ENCODE measurements at regions not wholly inside any gene's neighbourhood (a gene's known extent, or its start where the extent isn't known, plus 50 kb on each side); places are given as distances from the start of the nearest gene placed in this dataset.

DNA sequence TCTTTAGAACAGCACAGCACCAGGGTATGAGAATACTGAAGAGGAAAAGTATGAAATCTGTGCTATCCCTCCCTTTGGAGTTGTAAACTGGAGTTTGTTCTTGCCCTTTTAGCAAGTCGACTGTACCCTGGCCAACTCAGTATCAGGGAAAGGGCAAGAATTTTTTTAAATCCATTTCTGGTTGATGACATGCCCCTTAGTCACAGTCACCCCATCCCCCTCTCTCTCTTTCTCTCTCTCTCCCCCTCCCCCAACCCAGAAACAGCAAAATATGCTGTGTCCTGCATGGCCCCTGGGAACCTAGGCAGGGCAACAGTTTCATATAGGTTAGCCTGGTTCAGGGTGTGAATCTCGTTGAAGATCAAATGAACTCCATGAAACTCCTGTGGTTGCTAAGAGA lies 177.7 kb upstream of the ADO start:
- no peaks in the 10 kb centered on the region for H3K27me3 ChIP-seq
- no peaks in the 10 kb centered on the region for H3K36me3 ChIP-seq
- no peak overlapping the region for H3K4me3 ChIP-seq
- no peak for DNase-seq
- no peaks in the 10 kb centered on the region for H3K9me3 ChIP-seq

DNA sequence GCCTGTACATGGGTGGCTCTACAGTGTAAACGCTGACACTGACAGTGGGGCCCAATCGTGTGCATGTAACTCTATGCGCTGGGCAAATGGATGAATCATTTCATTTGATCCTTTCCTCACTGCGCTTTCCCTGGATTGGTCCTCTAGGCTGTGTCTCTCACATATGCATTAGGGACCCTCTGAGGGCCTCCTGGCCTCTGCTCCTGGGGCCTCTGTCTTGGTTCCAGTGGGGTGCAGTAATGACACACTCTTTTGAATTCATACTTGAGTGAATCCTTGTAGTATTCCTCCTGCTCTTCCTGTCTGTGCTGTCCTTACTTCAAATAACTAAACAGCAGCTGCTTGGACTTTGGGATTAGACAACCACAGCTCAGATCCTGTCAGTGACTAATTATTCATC lies 176.5 kb upstream of the ADO start:
- Histone ChIP-seq H3K27me3 (no peaks in the 10 kb centered on the region), H3K36me3 (no peaks in the 10 kb centered on the region), H3K4me3 (no peak overlapping the region), H3K9me3 (no peaks in the 10 kb centered on the region)
- no peak for DNase-seq

DNA sequence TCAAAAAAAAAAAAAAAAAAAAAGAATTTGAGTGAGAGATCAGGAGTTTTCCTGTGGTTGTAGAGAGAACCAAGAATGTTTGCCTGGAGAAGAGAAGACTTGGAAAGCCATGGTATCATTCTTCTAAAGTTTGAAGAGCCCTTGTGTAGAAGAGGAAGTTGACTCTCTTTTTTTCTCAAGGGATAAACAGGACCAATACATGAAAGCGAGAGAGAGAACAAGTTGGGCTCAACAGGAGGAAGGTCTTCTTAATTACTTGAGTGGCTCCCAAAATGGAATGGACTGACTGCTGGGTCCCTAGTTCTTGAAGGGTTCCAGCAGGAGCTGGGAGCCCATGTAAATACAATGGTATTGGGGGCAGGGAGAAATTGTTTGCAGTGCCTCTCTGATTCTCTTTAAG lies 173.3 kb upstream of the ADO start:
- H3K27me3 ChIP-seq: no peaks in the 10 kb centered on the region
- H3K36me3 ChIP-seq: no peaks in the 10 kb centered on the region
- H3K4me3 ChIP-seq: no peak overlapping the region
- 0 out of 2 replicates have a peak, but pooled peaks cover 2% of the 10 kb centered on the region for H3K9me3 ChIP-seq
- DNase-seq: no peak

DNA sequence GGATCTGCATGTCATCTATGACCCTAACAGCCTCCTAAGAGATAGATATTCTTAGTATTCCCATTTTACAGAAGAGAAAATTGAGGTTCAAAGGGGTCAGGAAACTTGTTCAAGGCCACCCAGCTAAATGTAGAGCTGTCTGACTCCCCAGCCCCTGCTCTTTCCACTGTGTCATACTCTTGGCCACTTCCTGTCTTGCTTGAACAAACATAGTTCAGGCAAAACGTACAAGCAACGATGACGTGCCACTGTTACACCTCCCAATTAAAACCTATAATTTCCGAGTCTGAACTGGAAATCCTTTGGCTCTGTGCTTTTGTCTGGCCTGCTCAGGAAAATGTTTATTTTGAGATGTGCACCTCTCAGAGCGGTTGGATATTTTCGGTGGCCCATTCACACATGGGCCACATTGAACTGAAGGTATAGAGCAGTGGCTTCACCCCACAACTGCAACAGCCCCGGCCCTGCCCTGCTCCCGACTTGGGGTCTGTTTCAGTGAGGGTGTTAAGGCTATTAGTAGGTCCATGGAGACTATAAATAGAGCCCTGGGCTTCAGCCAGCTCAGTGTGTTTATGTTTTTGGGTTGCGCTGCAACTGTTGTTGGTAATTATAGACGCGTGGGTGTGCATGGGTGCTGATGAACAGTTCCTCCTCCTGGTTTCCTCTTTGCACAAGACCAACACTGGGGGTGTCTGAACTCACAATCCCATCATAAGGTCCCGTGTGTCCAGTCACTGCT lies 172.3 kb upstream of the ADO start:
- no peak overlapping the region for H3K4me3 ChIP-seq
- 0 out of 2 replicates have a peak, but pooled peaks cover 2% of the 10 kb centered on the region for H3K9me3 ChIP-seq
- no peaks in the 10 kb centered on the region for H3K36me3 ChIP-seq
- no peak for DNase-seq
- no peaks in the 10 kb centered on the region for H3K27me3 ChIP-seq

DNA sequence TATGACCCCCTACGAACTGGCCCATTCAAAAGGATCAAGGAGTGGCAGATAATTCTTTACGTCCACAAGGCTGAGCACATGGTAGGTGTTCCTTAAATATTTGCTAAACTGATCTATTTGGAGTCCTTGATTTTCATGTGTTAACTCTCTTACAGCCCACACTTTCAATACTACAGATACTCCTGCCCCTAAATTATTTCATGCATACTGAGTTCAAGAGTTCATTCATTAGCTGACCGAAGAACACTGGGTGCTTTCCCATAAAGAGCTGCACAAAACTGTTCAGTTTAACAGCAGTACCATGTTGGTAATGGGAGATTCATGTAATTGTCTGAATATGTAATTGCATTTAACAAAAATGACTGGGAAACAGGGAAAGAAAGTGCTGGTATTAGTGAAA lies 170.5 kb upstream of the ADO start:
- no peaks in the 10 kb centered on the region for H3K27me3 ChIP-seq
- no peak overlapping the region for H3K4me3 ChIP-seq
- no peak for DNase-seq
- 0 out of 2 replicates have a peak, but pooled peaks cover 2% of the 10 kb centered on the region for H3K9me3 ChIP-seq
- H3K36me3 ChIP-seq: no peaks in the 10 kb centered on the region

DNA sequence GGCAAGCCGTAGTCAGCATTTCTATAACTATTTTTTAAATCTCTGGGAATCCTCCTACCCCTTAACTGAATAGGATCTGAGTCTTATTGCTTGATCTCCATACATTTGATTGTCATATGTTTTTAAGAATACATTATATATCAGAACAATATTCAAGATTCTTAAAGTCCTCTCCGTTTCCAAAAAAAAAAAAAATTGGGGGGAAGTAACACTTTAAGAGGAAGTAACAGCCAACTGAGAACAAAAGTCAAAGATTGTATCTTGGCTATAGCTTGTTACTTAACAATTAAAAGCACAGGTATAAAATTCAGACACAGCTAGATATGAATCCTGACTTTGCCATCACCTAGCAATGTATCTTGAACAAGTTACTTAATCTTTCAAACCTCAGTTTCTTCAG lies 169.9 kb upstream of the ADO start:
- Histone ChIP-seq H3K9me3 (0 out of 2 replicates have a peak, but pooled peaks cover 2% of the 10 kb centered on the region), H3K4me3 (no peak overlapping the region), H3K36me3 (no peaks in the 10 kb centered on the region)

DNA sequence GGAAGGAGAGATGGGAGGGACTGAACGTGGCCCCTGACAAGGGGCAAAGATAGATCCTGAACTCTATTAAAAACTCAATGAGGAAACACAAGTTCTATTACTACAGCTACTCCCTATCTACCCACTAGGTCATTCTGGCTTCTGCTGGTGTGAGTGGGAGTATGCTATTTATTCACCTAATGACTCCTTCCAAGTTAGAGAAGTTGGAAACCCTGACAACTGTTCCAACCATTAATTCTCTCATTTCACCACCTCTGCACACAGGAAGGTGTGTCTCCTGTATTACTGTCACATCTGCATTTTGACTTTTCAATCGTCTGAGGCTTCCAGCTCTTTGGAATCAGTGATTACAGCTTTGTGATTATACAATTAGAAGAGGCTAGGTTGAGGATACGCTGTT lies 169.4 kb upstream of the ADO start:
- no peaks in the 10 kb centered on the region for H3K27me3 ChIP-seq
- H3K4me3 ChIP-seq: no peak overlapping the region
- no peaks in the 10 kb centered on the region for H3K36me3 ChIP-seq
- no peak for DNase-seq
- 0 out of 2 replicates have a peak, but pooled peaks cover 2% of the 10 kb centered on the region for H3K9me3 ChIP-seq

More for the DNA sequence above, 169.9 kb upstream of the ADO start:
- no peak for DNase-seq
- H3K27me3 ChIP-seq: no peaks in the 10 kb centered on the region

DNA sequence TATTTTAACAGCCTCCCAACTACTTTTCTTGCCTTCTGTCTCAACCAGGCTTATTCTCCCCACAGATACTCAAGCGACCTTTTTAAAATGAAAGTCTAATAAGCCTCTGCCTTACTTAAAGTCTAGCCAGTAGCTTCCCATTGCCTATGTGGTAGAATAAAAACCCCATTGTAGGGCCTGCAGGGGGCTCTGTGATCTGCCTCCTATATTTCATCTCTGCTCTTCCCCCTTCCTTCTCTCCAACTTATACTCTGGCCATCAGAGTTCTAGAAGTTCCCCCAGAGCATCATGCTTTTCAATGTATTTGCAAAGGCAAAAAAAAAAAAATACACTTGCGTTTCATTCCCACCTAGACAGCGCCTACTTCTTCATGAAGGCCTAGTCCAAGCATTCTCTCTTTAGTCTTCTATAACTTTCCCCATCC lies 167.7 kb upstream of the ADO start:
- no peak for DNase-seq
- 0 out of 2 replicates have a peak, but pooled peaks cover 2% of the 10 kb centered on the region for H3K9me3 ChIP-seq
- no peaks in the 10 kb centered on the region for H3K27me3 ChIP-seq
- no peak overlapping the region for H3K4me3 ChIP-seq
- no peaks in the 10 kb centered on the region for H3K36me3 ChIP-seq

DNA sequence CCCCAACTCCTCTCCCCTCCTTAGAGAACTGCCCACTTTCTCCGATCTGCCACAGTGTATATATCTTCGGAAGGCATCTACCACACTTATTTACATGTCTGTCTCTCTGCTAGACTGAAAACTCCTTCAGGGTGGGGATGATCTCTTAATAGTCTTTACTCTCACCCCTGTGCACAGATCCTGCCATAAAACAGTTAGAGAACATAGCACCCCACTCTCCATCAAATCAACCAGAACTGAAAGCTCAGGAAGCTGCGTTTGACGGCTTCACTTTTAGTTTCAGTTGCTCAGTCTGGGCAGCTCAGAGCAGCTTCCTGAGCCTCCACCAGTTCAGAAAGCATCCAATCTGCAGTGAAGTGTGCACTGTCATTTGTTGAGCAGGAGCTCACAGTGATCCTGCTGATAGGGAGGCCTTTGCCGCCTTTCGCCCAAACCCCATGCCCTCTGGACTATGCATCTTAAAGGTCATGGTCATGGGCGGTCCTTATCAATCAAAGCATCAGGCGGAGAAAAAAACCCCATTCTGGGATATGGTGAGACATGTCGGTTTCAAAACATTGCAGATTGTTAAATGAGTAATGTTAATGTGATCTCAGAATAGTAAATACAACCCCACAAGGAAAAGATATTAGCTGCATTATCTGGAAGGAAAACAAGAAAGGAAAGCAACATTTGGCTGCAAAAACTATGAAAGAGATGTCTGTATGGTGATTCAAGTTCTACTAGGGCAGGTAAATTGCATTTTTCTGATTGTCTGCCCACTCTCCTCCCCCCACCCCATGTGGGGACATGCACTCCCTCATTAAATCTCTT lies 167.1 kb upstream of the ADO start:
- H3K4me3 ChIP-seq: no peak overlapping the region
- 0 out of 2 replicates have a peak, but pooled peaks cover 2% of the 10 kb centered on the region for H3K9me3 ChIP-seq
- no peaks in the 10 kb centered on the region for H3K36me3 ChIP-seq
- H3K27me3 ChIP-seq: no peaks in the 10 kb centered on the region
- DNase-seq: no peak

DNA sequence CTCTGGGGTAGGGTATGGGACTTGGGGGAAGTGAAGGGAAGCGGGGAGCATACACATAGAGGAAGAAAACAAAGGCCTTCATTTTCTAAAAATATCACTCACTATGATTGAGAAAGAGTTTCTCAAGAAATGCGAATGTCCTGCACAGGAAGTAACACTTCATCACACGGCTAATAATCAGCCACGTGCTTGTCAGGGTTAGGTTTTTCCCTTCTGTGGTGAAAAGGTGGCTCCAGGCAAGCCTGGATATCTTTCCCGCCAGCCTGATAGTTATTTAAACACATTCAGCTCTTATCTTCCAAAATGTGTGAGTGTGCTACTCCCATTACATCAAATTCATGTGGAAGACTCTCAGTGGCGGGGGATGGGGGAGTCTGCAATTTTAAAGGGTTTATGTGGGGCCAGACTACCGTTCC lies 166.4 kb upstream of the ADO start:
- Histone ChIP-seq H3K36me3 (no peaks in the 10 kb centered on the region), H3K27me3 (no peaks in the 10 kb centered on the region), H3K9me3 (0 out of 2 replicates have a peak, but pooled peaks cover 2% of the 10 kb centered on the region), H3K4me3 (no peak overlapping the region)
- DNase-seq: no peak

DNA sequence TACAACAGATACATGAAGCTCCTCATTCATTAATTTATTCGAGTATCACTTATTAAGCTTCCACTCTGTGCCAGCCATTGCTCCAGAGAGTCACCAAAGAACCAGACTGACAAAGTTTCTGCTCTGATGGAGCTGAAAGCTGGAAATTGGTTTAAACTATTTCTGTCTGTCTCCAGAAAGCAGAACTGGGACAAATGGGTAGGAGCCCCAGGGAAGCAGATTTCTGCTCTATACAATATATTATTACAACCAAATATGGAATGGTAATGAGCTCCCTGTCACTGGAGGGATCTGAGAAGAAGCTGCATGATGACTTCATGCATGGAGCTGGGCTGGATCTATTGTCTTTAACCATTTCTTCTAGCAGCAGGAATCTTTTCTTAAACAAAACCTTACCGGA lies 165.4 kb upstream of the ADO start:
- Histone ChIP-seq H3K27me3 (no peaks in the 10 kb centered on the region), H3K36me3 (no peaks in the 10 kb centered on the region), H3K9me3 (0 out of 2 replicates have a peak, but pooled peaks cover 2% of the 10 kb centered on the region), H3K4me3 (no peak overlapping the region)
- no peak for DNase-seq

DNA sequence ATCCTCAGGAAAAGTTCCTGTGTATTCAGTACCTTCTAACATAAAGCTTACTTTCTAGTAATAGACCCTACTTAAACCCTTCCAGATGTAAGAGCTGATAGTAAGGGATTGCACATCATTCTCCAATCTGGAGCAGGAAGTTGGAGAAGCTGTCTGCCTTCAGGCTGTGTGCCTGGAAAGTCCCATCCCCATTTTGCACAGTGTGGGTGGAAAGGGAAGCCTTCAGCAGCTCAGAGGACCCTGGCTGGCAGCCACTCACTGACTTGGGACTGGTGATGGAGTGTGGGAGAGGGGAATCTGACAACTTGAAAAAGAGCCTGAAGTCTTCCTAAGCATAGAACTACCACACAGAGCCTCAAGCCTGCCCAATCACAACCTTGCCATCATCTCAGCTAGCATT lies 164.1 kb upstream of the ADO start:
- Histone ChIP-seq H3K4me3 (no peak overlapping the region), H3K9me3 (no peaks in the 10 kb centered on the region), H3K36me3 (no peaks in the 10 kb centered on the region), H3K27me3 (no peaks in the 10 kb centered on the region)
- DNase-seq: peak; percentile 61

DNA sequence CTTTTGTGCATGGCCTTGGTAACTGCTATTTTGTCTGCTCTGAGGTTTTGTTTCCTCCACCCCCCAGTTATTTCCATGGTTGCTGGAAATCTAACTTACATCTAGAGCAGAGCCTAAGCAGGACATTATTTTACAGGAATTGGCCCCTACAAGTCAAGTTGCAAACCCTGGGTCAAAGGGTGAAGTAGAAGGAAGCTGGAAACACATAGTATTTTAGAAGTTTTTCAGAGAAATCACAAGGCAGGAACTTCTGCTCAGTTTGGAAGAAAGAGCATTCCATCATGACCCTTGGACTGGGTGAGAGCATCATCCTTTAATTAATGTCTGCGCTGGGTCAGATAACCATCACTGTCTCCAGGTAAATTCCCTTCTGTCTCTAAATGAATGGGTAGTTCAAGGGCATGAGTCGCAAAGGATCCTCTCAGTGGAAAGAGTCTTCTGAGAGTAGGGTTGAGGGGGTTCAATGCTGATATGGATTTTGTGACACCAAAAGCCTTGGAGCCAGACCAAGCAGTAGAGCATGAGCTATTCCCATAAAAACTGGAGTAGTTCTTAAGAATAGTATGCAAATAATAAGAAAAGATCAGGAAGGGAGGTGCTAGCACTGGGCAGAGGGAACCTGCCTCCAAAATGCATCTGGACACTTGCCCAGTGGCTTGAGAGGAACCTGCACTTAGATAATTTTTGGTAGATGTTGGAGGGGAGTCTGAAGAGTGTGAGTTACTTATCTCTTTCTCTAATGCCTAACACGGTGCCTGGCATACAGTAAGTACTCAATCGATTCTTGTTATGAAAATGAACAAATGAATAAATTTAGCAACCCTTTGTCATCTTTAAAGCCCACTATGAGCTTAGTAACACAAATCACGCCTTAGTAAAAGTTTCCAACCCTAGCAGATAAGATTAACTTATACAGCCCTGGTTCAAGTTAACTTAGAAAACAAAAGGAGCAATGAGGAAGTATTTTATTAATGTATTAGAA lies 160.6 kb upstream of the ADO start:
- Histone ChIP-seq H3K4me3 (no peak overlapping the region), H3K9me3 (no peaks in the 10 kb centered on the region), H3K27me3 (no peaks in the 10 kb centered on the region), H3K36me3 (no peaks in the 10 kb centered on the region)
- no peak for DNase-seq

DNA sequence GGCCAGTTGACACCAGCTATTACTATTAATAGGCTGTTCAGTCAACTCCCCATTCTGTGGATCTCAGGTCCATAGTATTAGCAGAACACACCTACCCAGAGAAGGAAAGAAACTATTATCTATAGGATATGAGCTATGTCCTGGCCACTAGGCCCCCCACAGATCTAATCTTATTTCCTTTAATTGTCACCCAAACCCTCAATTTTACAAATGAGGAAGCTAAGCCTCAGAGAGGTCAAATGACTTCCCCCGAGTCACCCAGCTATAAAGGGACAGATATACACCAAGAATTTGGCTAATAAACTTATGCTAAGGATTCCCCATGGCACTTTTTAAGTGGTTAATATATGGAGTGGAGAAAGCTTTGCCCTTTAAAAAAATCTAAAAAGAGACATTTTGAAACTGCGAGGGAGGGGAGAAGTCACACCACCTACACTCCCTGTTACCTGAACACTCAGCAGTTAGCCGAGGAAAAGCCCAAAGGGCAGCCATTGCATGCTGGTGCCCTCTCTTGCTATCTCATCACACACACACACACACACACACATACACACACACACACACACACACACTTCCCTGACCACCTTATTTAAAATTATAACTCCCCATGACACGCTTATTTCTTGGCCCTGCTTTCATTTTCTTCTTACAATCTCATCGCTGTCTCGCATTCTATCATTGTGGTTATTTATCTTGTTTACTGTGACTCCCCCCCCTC lies 157.0 kb upstream of the ADO start:
- no peaks in the 10 kb centered on the region for H3K27me3 ChIP-seq
- H3K36me3 ChIP-seq: no peaks in the 10 kb centered on the region
- H3K4me3 ChIP-seq: no peak overlapping the region
- no peak for DNase-seq
- H3K9me3 ChIP-seq: no peaks in the 10 kb centered on the region

DNA sequence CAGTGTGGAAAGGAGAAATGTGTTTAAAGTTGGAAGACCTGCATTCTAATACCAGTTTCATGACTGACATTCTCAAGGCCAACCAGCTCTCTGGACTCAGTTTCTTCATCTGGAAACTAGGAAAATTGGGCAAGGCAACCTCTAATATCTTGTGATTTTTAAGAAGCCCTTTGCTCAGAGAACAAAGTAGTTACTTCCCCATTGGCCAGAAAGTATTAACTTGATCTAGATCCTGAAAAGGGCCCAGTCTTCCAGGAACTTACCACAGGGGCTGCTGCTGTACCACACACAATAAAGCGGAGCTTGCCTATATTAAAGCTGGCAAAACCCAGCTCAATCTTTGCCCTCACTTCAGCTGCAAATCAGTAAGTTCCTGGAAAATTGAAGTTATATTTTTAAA lies 155.6 kb upstream of the ADO start:
- no peak for DNase-seq
- no peak overlapping the region for H3K4me3 ChIP-seq

DNA sequence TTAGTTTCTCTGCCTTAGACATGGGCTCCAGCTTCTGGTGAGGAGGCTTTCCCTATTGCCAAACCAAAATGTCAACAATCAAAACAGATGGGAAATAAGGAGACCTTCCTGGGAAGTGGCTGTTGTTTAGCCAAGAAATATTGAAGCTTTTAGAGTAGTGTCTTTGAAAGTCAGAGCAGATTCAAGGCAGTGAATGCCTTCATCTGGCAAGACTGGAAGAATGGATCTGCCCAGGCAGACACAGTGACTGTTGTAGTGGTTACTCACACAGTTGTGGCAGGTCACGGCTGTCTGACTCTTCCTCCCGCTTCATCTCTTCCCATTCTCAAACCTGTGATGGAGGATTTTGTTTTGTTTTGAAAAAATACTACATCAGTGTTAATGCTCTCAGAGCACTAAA lies 154.1 kb upstream of the ADO start:
- no peaks in the 10 kb centered on the region for H3K27me3 ChIP-seq
- H3K4me3 ChIP-seq: no peak overlapping the region
- no peaks in the 10 kb centered on the region for H3K36me3 ChIP-seq
- H3K9me3 ChIP-seq: no peaks in the 10 kb centered on the region
- peak; percentile 64 for DNase-seq

More for the DNA sequence above, 155.6 kb upstream of the ADO start:
- Histone ChIP-seq H3K9me3 (no peaks in the 10 kb centered on the region), H3K27me3 (no peaks in the 10 kb centered on the region), H3K36me3 (no peaks in the 10 kb centered on the region)
